SK-N-SH (cell line): ENCODE measurements at regions not wholly inside any gene's neighbourhood (a gene's known extent, or its start where the extent isn't known, plus 50 kb on each side); places are given as distances from the start of the nearest gene placed in this dataset.

Source experiments
- CTCF ChIA-PET: fragments of 300-600, 350-600 bp; formaldehyde crosslinking; extraction: SDS; loops from one replicate; lab custom pipeline; 2021; lab: Yijun Ruan, JAX
- POLR2A ChIA-PET: fragments of 350-600 bp; sonication (Branson Sonifier 250); formaldehyde crosslinking; extraction: SDS; loops from one replicate; lab custom pipeline; 2020; ENCODE audit warnings: antibody characterized with exemption, inconsistent platforms; lab: Yijun Ruan, JAX
- DNase-seq: peaks from one replicate; pipeline ENCODE4 v3.0.0; 2012
- H2AFZ ChIP-seq: fragments of 200-600 bp; sonication (generic); 2 replicates; pipeline ENCODE4 v1.8.1; 2016; ENCODE audit warnings: antibody characterized with exemption, mild to moderate bottlenecking, low read depth
- H3F3A ChIP-seq: fragments of 200-600 bp; sonication (generic); replicated peaks from 2 replicates; pipeline ENCODE3; 2016; ENCODE audit warnings: antibody characterized with exemption, mild to moderate bottlenecking; ENCODE audit not compliant: insufficient read depth
- H3K27ac ChIP-seq, 2 experiments: fragments of 200-500 bp in 1 of 2; fragments of 200-600 bp in 1 of 2; sonication (Bioruptor generic) in 1 of 2; sonication (generic), shearing (Covaris generic) in 1 of 2; 2 replicates each; pipeline versions ENCODE4 v1.5.1 to v1.6.1; 2014 to 2016; ENCODE audit warnings: low read depth in 2 of 2, inconsistent platforms in 1 of 2, low read length in 1 of 2, mild to moderate bottlenecking in 1 of 2, mixed read lengths in 1 of 2
- H3K27me3 ChIP-seq: fragments of 200-600 bp; sonication (generic), shearing (Covaris generic); 2 replicates; pipeline ENCODE4 v1.6.1; 2016; ENCODE audit warnings: mixed run types; ENCODE audit not compliant: insufficient read depth
- H3K36me3 ChIP-seq, 2 experiments: fragments of 200-500 bp in 1 of 2; fragments of 200-600 bp in 1 of 2; sonication (Bioruptor generic) in 1 of 2; sonication (generic) in 1 of 2; replicated peaks in 1 of 2; 2 replicates each; pipeline versions ENCODE3 to v1.5.1; 2014 to 2016; ENCODE audit warnings: low read length in 1 of 2, mild to moderate bottlenecking in 1 of 2; ENCODE audit not compliant: insufficient read depth in 2 of 2, control insufficient read depth in 1 of 2
- H3K4me1 ChIP-seq, 2 experiments: fragments of 200-500 bp in 1 of 2; fragments of 200-600 bp in 1 of 2; sonication (Bioruptor generic) in 1 of 2; sonication (generic), shearing (Covaris generic) in 1 of 2; 2 replicates each; pipeline versions ENCODE4 v1.5.1 to v1.6.1; 2014 to 2016; ENCODE audit warnings: low read depth in 1 of 2, low read length in 1 of 2, mixed run types in 1 of 2; ENCODE audit not compliant: insufficient read depth in 2 of 2, control insufficient read depth in 1 of 2
- H3K4me2 ChIP-seq: fragments of 200-600 bp; sonication (generic), shearing (Covaris generic); 2 replicates; pipeline ENCODE4 v1.6.1; 2017; ENCODE audit warnings: mixed run types
- H3K4me3 ChIP-seq, 2 experiments: fragments of 200-500 bp in 1 of 2; fragments of 200-600 bp in 1 of 2; sonication (Bioruptor generic) in 1 of 2; sonication (generic), shearing (Covaris generic) in 1 of 2; 2 replicates each; pipeline versions ENCODE4 v1.5.1 to v1.8.1; 2014 to 2016; ENCODE audit warnings: low read depth in 2 of 2, inconsistent platforms in 1 of 2, low read length in 1 of 2, mild to moderate bottlenecking in 1 of 2, mixed read lengths in 1 of 2, moderate library complexity in 1 of 2
- H3K79me2 ChIP-seq: fragments of 200-600 bp; sonication (generic); 2 replicates; pipeline ENCODE4 v1.8.1; 2017; ENCODE audit warnings: mild to moderate bottlenecking; ENCODE audit not compliant: insufficient read depth
- H3K9ac ChIP-seq: fragments of 200-600 bp; sonication (generic); 2 replicates; pipeline ENCODE4 v1.6.1; 2017; ENCODE audit warnings: mixed run types
- H3K9me2 ChIP-seq: fragments of 200-600 bp; sonication (generic); 2 replicates; pipeline ENCODE4 v1.6.1; 2017; ENCODE audit warnings: mixed run types
- H3K9me3 ChIP-seq: fragments of 200-600 bp; sonication (generic); 2 replicates; pipeline ENCODE4 v1.6.1; 2017; ENCODE audit warnings: mixed run types, mild to moderate bottlenecking, moderate library complexity
- H4K20me1 ChIP-seq: fragments of 200-600 bp; sonication (generic); 2 replicates; pipeline ENCODE4 v1.6.1; 2017; ENCODE audit warnings: mild to moderate bottlenecking, mixed run types; ENCODE audit not compliant: insufficient read depth
- CHD2 ChIP-seq: fragments of 150-350 bp; IDR thresholded peaks from 2 replicates; pipeline ENCODE4 v1.6.1; 2018; ENCODE audit warnings: low read length; ENCODE audit not compliant: partially characterized antibody
- FOSL2 ChIP-seq: IDR thresholded peaks from 2 replicates; pipeline ENCODE4 v1.4.0; 2012; ENCODE audit warnings: low read depth, mild to moderate bottlenecking, moderate library complexity, borderline replicate concordance
- FOXJ3 ChIP-seq: sonication (generic); formaldehyde crosslinking; IDR thresholded peaks from 2 replicates; pipeline ENCODE4 v1.5.1; 2020; ENCODE audit warnings: mild to moderate bottlenecking, missing genetic modification reagents
- GABPA ChIP-seq: IDR thresholded peaks from 2 replicates; pipeline ENCODE4 v1.4.0; 2012; ENCODE audit warnings: low read depth, mild to moderate bottlenecking
- IRF3 ChIP-seq: fragments of 150-350 bp; IDR thresholded peaks from 2 replicates; pipeline ENCODE4 v1.6.1; 2016; ENCODE audit warnings: mild to moderate bottlenecking, low read depth, low read length
- JUND ChIP-seq: IDR thresholded peaks from 2 replicates; pipeline ENCODE4 v1.4.0; 2012
- MAX ChIP-seq: IDR thresholded peaks from 2 replicates; pipeline ENCODE4 v1.4.0; 2012; ENCODE audit warnings: low read depth
- NFIC ChIP-seq: IDR thresholded peaks from 2 replicates; pipeline ENCODE4 v1.4.0; 2012; ENCODE audit warnings: borderline replicate concordance
- SMC3 ChIP-seq: IDR thresholded peaks from 2 replicates; pipeline ENCODE4 v1.6.1; 2012; ENCODE audit warnings: low read depth, low read length, improper control_type of control experiment
- TCF12 ChIP-seq: IDR thresholded peaks from 2 replicates; pipeline ENCODE4 v1.4.0; 2012
- YY1 ChIP-seq: IDR thresholded peaks from 2 replicates; pipeline ENCODE4 v1.4.0; 2012; ENCODE audit warnings: low read depth, mild to moderate bottlenecking
- WGBS: methylation state at CpG from one replicate; pipeline ENCODE4 v1.1.6; 2017; ENCODE audit warnings: low lambda C conversion rate; 5-methylcytosine and 5-hydroxymethylcytosine counted together
- TF ChIP-seq, protein P1 (sequence below): fragments of 200-600 bp; sonication (generic); IDR thresholded peaks from 2 replicates; pipeline ENCODE4 v1.6.1; 2017; ENCODE audit warnings: antibody characterized with exemption, mild to moderate bottlenecking, moderate library complexity

- Histone ChIP-seq H3K27me3 (no peaks in the 10 kb centered on the region), H3F3A (no peaks in the 10 kb centered on the region), H3K9me2 (no peaks in the 10 kb centered on the region), H3K4me2 (no peak overlapping the region), H3K4me1 (peaks cover 0 to 3% of the 10 kb centered on the region in 2 experiments; a peak in 1 of 4 replicates), H3K9me3 (no peaks in the 10 kb centered on the region), H3K27ac (no peak overlapping the region), H3K36me3 (no peaks in the 10 kb centered on the region), H2AFZ (no peak overlapping the region), H3K79me2 (no peaks in the 10 kb centered on the region), H4K20me1 (no peaks in the 10 kb centered on the region), H3K4me3 (no peak overlapping the region), H3K9ac (no peak overlapping the region)
- no peak for DNase-seq
- ChIA-PET POLR2A (no interaction called here), CTCF (no interaction called here)
- TF ChIP-seq FOSL2 (no peak), TCF12 (no peak), IRF3 (no peak), MAX (no peak), GABPA (no peak), JUND (no peak), SMC3 (no peak), YY1 (no peak), CHD2 (no peak), NFIC (no peak)
- TF ChIP-seq, protein P1, sequence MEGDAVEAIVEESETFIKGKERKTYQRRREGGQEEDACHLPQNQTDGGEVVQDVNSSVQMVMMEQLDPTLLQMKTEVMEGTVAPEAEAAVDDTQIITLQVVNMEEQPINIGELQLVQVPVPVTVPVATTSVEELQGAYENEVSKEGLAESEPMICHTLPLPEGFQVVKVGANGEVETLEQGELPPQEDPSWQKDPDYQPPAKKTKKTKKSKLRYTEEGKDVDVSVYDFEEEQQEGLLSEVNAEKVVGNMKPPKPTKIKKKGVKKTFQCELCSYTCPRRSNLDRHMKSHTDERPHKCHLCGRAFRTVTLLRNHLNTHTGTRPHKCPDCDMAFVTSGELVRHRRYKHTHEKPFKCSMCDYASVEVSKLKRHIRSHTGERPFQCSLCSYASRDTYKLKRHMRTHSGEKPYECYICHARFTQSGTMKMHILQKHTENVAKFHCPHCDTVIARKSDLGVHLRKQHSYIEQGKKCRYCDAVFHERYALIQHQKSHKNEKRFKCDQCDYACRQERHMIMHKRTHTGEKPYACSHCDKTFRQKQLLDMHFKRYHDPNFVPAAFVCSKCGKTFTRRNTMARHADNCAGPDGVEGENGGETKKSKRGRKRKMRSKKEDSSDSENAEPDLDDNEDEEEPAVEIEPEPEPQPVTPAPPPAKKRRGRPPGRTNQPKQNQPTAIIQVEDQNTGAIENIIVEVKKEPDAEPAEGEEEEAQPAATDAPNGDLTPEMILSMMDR: no peak
- WGBS: 42% methylated on average over 6 of the region's 6 CpGs
Measured at GRCh38 chr3:20842002-20842401, 656.0 kb upstream of the SGO1 start.

DNA sequence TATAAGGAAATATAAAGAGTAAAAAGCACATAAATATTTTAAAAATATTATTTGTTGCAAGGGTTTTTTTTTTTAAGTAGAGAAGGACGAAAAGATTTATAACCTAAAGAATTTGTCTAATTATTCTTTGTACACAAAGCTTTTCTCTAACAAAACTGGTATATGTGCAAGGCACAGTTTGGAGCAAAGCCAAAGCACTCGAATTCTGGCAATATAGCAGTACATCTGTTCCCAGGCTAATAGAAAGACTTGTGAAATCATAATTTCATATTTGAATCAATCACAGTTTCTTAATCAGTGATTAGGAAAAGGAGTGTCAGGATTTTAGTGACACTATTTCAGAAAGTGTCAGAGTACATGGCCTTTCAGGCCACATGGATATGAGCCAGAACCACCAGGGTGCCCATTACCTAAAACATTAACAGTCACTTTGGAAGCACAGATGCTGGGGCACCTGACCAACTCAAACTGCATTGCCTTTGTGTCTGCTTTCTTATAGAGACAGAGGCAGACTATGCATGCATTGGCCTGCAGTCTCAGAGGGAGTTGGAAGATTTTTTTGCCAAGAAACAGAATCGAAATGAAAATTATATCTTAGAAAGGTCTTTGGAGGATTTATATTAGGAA, 651.8 kb upstream of the SGO1 start:
- H3K36me3 ChIP-seq: no peaks in the 10 kb centered on the region
- H3K79me2 ChIP-seq: no peaks in the 10 kb centered on the region
- no peak overlapping the region for H3K27ac ChIP-seq
- no peaks in the 10 kb centered on the region for H3K9me3 ChIP-seq
- H3K4me1 ChIP-seq: peaks cover 0 to 3% of the 10 kb centered on the region in 2 experiments; a peak in 1 of 4 replicates
- no peak overlapping the region for H3K4me2 ChIP-seq
- no peak overlapping the region for H2AFZ ChIP-seq
- WGBS: 15% methylated on average over 3 of the region's 3 CpGs
- H3K27me3 ChIP-seq: no peaks in the 10 kb centered on the region
- ChIA-PET POLR2A (no interaction called here), CTCF (no interaction called here)
- H3F3A ChIP-seq: no peaks in the 10 kb centered on the region
- H3K9ac ChIP-seq: no peak overlapping the region
- H4K20me1 ChIP-seq: no peaks in the 10 kb centered on the region
- H3K4me3 ChIP-seq: no peak overlapping the region
- DNase-seq: no peak
- H3K9me2 ChIP-seq: no peaks in the 10 kb centered on the region
- no peak for TF ChIP-seq FOXJ3 (CRISPR knock-in tag)
